Endothelial cell of umbilical vein (primary cell): ENCODE measurements at regions not wholly inside any gene's neighbourhood (a gene's known extent, or its start where the extent isn't known, plus 50 kb on each side); places are given as distances from the start of the nearest gene placed in this dataset.

Source experiments
- BruUV-seq: library from RNA; stranded (reverse); fragments of 400-500 nt; replicated peaks from 2 replicates; lab custom pipeline; 2021; lab: Mats Ljungman, UMichigan
- CTCF ChIA-PET: fragments of 300-600, 350-600 bp; sonication (Branson Sonifier 250); formaldehyde crosslinking; loops from one replicate; lab custom pipeline; 2021; ENCODE audit warnings: antibody characterized with exemption, inconsistent platforms; lab: Charles Lee
- POLR2A ChIA-PET: fragments of 300-600, 350-600 bp; sonication (Branson Sonifier 250); formaldehyde crosslinking; loops from one replicate; lab custom pipeline; 2021; ENCODE audit warnings: antibody characterized with exemption, inconsistent platforms; lab: Charles Lee
- DNase-seq: peaks from one replicate; pipeline ENCODE4 v3.0.0-alpha.2; 2011; ENCODE audit warnings: low read depth, low spot score
- FAIRE-seq: peaks from 2 replicates; lab custom pipeline; 2011; peaks lifted over from hg19 to GRCh38; lab: Jason Lieb, UNC
- H2AFZ ChIP-seq: 2 replicates; pipeline ENCODE4 v1.6.0; 2012; ENCODE audit warnings: low read depth, low read length, control low read depth, inconsistent platforms
- H3K27ac ChIP-seq: 2 replicates; pipeline ENCODE4 v1.5.1; 2011; ENCODE audit warnings: low read depth, mild to moderate bottlenecking, control low read depth, low read length, moderate library complexity; ENCODE audit not compliant: insufficient read depth
- H3K27me3 ChIP-seq, 2 experiments: 2 replicates each; pipeline versions ENCODE4 v1.6.0 to v1.6.1; 2011; ENCODE audit warnings: low read length in 2 of 2, mixed read lengths in 1 of 2; ENCODE audit not compliant: control insufficient read depth in 2 of 2, insufficient read depth in 2 of 2
- H3K36me3 ChIP-seq, 2 experiments: 2 replicates in 1 of 2; 3 replicates in 1 of 2; pipeline ENCODE4 v1.5.1; 2011; ENCODE audit warnings: low read length in 2 of 2, mild to moderate bottlenecking in 1 of 2, moderate library complexity in 1 of 2; ENCODE audit not compliant: control insufficient read depth in 2 of 2, insufficient read depth in 2 of 2; ENCODE audit errors: extremely low read depth in 1 of 2
- H3K4me1 ChIP-seq: 3 replicates; pipeline ENCODE4 v1.5.1; 2011; ENCODE audit warnings: mild to moderate bottlenecking, low read length; ENCODE audit not compliant: control insufficient read depth, insufficient read depth; ENCODE audit errors: extremely low read depth
- H3K4me2 ChIP-seq: 2 replicates; pipeline ENCODE4 v1.6.1; 2011; ENCODE audit warnings: low read length, control low read depth, mixed read lengths; ENCODE audit not compliant: insufficient read depth
- H3K4me3 ChIP-seq, 3 experiments: fragments of 200-600 bp in 1 of 3; sonication (generic), shearing (Covaris generic) in 1 of 3; replicated peaks in 1 of 3; 2 replicates each; pipeline ENCODE4 v1.5.1; 2011 to 2016; ENCODE audit warnings: control low read depth in 3 of 3, low read length in 3 of 3, mild to moderate bottlenecking in 2 of 3, inconsistent platforms in 1 of 3, low read depth in 1 of 3, moderate library complexity in 1 of 3; ENCODE audit not compliant: insufficient read depth in 1 of 3
- H3K79me2 ChIP-seq: 2 replicates; pipeline ENCODE4 v1.6.0; 2012; ENCODE audit warnings: low read length, inconsistent platforms; ENCODE audit not compliant: control insufficient read depth, insufficient read depth
- H3K9ac ChIP-seq: replicated peaks from 2 replicates; pipeline ENCODE3; 2011; ENCODE audit warnings: low read length, control low read depth; ENCODE audit not compliant: insufficient read depth; ENCODE audit errors: extremely low read depth
- H3K9me1 ChIP-seq: replicated peaks from 3 replicates; pipeline ENCODE4 v1.6.0; 2011; ENCODE audit warnings: mild to moderate bottlenecking, low read length; ENCODE audit not compliant: control insufficient read depth, insufficient read depth; ENCODE audit errors: extremely low read depth
- H3K9me3 ChIP-seq: replicated peaks from 2 replicates; pipeline ENCODE4 v1.5.1; 2012; ENCODE audit warnings: low read length, inconsistent platforms; ENCODE audit not compliant: control insufficient read depth, insufficient read depth
- H4K20me1 ChIP-seq: replicated peaks from 2 replicates; pipeline ENCODE3; 2011; ENCODE audit warnings: mild to moderate bottlenecking, low read length; ENCODE audit not compliant: control insufficient read depth, insufficient read depth; ENCODE audit errors: extremely low read depth
- JUN ChIP-seq: IDR thresholded peaks from 2 replicates; pipeline ENCODE4 v1.6.1; 2011; ENCODE audit warnings: borderline replicate concordance, low read depth; ENCODE audit not compliant: insufficient read length, insufficient read depth
- MYC ChIP-seq: IDR thresholded peaks from one replicate; pipeline ENCODE4 v1.6.1; 2011; ENCODE audit warnings: mild to moderate bottlenecking, low read depth, low read length
- POLR2AphosphoS5 ChIP-seq: IDR thresholded peaks from 2 replicates; pipeline ENCODE4 v1.6.1; 2012; ENCODE audit warnings: low read depth, mild to moderate bottlenecking, control low read depth, low read length, moderate library complexity; ENCODE audit not compliant: insufficient read depth
- dilution Hi-C: fragments of 300-500 bp; cut with MboI; formaldehyde crosslinking; loops from one replicate; pipeline ENCODE4 v1.15.0; 2019; ENCODE audit warnings: low sequenced_read_pairs; ENCODE audit not compliant: extremely low pct_ligation_motif_present
- intact Hi-C: fragments of 100-400 bp; cut with micrococcal nuclease; formaldehyde crosslinking; loops from one replicate; pipeline ENCODE4 v1.10.0; 2022

- ChIA-PET CTCF (interaction anchor here (3.0 kb wide), 1 partner anchor 44 kb away, joined by 10 read pairs; no protein-coding TSS in a partner anchor), POLR2A (no interaction called here)
- Histone ChIP-seq H3K4me2 (no peak overlapping the region), H3K9me3 (no peaks in the 10 kb centered on the region), H3K4me3 (no peak overlapping the region), H4K20me1 (no peaks in the 10 kb centered on the region), H3K36me3 (no peaks in the 10 kb centered on the region), H3K79me2 (no peaks in the 10 kb centered on the region), H3K4me1 (peaks cover 25% of the 10 kb centered on the region), H2AFZ (no peak overlapping the region), H3K27me3 (no peaks in the 10 kb centered on the region), H3K9ac (no peak overlapping the region), H3K9me1 (peaks cover 2% of the 10 kb centered on the region), H3K27ac (no peak overlapping the region)
- BruUV-seq = no TSS peak
- FAIRE-seq (no peak), DNase-seq (no peak)
- dilution Hi-C loops (no loop called here), intact Hi-C loops (loop anchor here (2.0 to 10.0 kb wide), 3 partner anchors 45 to 227 kb away; no protein-coding TSS in a partner anchor)
- no peak for TF ChIP-seq POLR2AphosphoS5
Measured at GRCh38 chr12:19801941-19802340, 362.6 kb downstream of the AEBP2 start.

- H3K4me2 ChIP-seq = no peak overlapping the region
- BruUV-seq = no TSS peak
- H3K79me2 ChIP-seq = no peaks in the 10 kb centered on the region
- DNase-seq (no peak), FAIRE-seq (no peak)
- peaks cover 25% of the 10 kb centered on the region for H3K4me1 ChIP-seq
- TF ChIP-seq JUN (no peak), MYC (no peak)
- dilution Hi-C loops (no loop called here), intact Hi-C loops (loop anchor here (5.0 to 10.0 kb wide), 2 partner anchors 46 to 228 kb away; no protein-coding TSS in a partner anchor)
- no peak overlapping the region for H3K27ac ChIP-seq
- H3K9ac ChIP-seq = no peak overlapping the region
- H3K4me3 ChIP-seq = no peak overlapping the region
- CTCF ChIA-PET = no interaction called here
- no peak overlapping the region for H2AFZ ChIP-seq
- H3K9me3 ChIP-seq = no peaks in the 10 kb centered on the region
- H3K9me1 ChIP-seq = peaks cover 2% of the 10 kb centered on the region
- H4K20me1 ChIP-seq = no peaks in the 10 kb centered on the region
- H3K27me3 ChIP-seq = no peaks in the 10 kb centered on the region
- POLR2A ChIA-PET = no interaction called here
- no peaks in the 10 kb centered on the region for H3K36me3 ChIP-seq
Measured at GRCh38 chr12:19802915-19803314, 363.6 kb downstream of the AEBP2 start.
